Loucy (cell line): ENCODE measurements at regions not wholly inside any gene's neighbourhood (a gene's known extent, or its start where the extent isn't known, plus 50 kb on each side); places are given as distances from the start of the nearest gene placed in this dataset.

Experiments used
- EZH2phosphoT487 ChIP-seq: fragments of 200-600 bp; IDR thresholded peaks from 2 replicates; pipeline ENCODE4 v1.6.1; 2018; ENCODE audit warnings: antibody characterized with exemption, mild to moderate bottlenecking, moderate library complexity, borderline replicate concordance
- TF ChIP-seq, protein P1 (sequence below): fragments of 200-600 bp; sonication (generic); conservative IDR thresholded peaks from 2 replicates; pipeline ENCODE4 v1.5.1; 2014; ENCODE audit warnings: mild to moderate bottlenecking, antibody characterized with exemption, low read length

DNA sequence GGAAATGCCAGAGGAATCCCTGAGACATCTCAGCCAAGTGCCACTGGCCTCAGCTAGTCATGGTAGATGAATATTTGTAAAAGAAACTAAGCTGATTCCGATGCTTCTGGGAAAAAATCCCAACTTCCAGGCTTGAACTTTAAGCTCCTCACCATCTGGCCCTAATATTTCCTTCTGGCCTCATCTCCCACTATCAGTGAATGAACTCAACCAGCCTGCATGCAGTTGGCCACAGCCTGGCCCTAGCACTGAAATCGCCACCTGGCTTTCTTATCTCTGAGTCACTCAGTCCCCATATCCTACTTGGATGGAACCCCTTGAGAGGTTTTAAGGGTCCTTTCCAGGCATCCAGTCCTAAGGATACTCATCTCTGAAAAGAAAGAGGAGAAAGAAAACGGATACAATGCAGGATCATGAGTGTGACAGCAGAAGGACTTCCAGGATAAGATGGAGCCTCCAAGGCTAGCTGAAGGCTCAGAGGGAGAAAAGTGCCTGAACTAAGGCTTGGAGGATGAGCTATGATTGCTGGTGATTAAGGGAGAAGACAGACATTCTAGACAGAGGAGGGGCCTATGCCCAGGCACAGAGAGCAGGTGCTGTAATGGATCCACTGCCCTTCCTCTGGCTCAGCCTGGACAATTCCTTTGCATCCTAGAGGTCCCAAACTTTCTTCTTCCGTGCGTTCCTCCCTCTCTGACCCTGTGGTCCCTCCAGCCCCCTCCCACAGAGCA is 141.5 kb upstream of the MYCN start:
- TF ChIP-seq, protein P1, sequence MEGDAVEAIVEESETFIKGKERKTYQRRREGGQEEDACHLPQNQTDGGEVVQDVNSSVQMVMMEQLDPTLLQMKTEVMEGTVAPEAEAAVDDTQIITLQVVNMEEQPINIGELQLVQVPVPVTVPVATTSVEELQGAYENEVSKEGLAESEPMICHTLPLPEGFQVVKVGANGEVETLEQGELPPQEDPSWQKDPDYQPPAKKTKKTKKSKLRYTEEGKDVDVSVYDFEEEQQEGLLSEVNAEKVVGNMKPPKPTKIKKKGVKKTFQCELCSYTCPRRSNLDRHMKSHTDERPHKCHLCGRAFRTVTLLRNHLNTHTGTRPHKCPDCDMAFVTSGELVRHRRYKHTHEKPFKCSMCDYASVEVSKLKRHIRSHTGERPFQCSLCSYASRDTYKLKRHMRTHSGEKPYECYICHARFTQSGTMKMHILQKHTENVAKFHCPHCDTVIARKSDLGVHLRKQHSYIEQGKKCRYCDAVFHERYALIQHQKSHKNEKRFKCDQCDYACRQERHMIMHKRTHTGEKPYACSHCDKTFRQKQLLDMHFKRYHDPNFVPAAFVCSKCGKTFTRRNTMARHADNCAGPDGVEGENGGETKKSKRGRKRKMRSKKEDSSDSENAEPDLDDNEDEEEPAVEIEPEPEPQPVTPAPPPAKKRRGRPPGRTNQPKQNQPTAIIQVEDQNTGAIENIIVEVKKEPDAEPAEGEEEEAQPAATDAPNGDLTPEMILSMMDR: no peak
- TF ChIP-seq EZH2phosphoT487: no peak
